K562 (cell line): ENCODE measurements at regions not wholly inside any gene's neighbourhood (a gene's known extent, or its start where the extent isn't known, plus 50 kb on each side); places are given as distances from the start of the nearest gene placed in this dataset.

Source experiments
- ATF6 ChIP-seq: sonication (generic); formaldehyde crosslinking; IDR thresholded peaks from 2 replicates; pipeline ENCODE4 v1.4.0; 2020; ENCODE audit warnings: mild to moderate bottlenecking, missing genetic modification reagents
- E4F1 ChIP-seq: fragments of 250-450 bp; sonication (Bioruptor Pico); IDR thresholded peaks from 2 replicates; pipeline ENCODE4 v1.5.0; 2021; ENCODE audit warnings: mild to moderate bottlenecking, borderline replicate concordance
- PCBP2 ChIP-seq: fragments of 200-400 bp; formaldehyde crosslinking; IDR thresholded peaks from 2 replicates; pipeline ENCODE4 v1.6.1; 2018; ENCODE audit warnings: low read length, low read depth, mild to moderate bottlenecking, moderate library complexity; ENCODE audit not compliant: poor library complexity, severe bottlenecking
- SMAD2 ChIP-seq: fragments of 150-350 bp; IDR thresholded peaks from 2 replicates; pipeline ENCODE4 v1.6.1; 2014; ENCODE audit warnings: low read depth, mild to moderate bottlenecking, low read length
- TEAD4 ChIP-seq, 2 experiments: sonication (generic) in 1 of 2; formaldehyde crosslinking in 1 of 2; IDR thresholded peaks; 2 replicates each; pipeline versions ENCODE4 v1.6.1 to v1.8.0; 2012 to 2022; ENCODE audit warnings: borderline replicate concordance in 1 of 2, inconsistent platforms in 1 of 2, low read length in 1 of 2, mild to moderate bottlenecking in 1 of 2, missing genetic modification reagents in 1 of 2
- XRCC3 ChIP-seq: fragments of 450-650 bp; IDR thresholded peaks from 2 replicates; pipeline ENCODE4 v1.6.1; 2017; ENCODE audit warnings: mild to moderate bottlenecking, moderate library complexity
- ZBTB40 ChIP-seq, 2 experiments: fragments of 450-650 bp in 1 of 2; sonication (generic) in 1 of 2; formaldehyde crosslinking in 1 of 2; IDR thresholded peaks; 2 replicates each; pipeline versions ENCODE4 v1.7.1 to v1.9.0; 2016 to 2022; ENCODE audit warnings: inconsistent platforms in 1 of 2, mild to moderate bottlenecking in 1 of 2, missing genetic modification reagents in 1 of 2
- ZNF280A ChIP-seq: fragments of 450-650 bp; IDR thresholded peaks from 2 replicates; pipeline ENCODE4 v1.6.1; 2018; ENCODE audit warnings: mild to moderate bottlenecking, low read depth; ENCODE audit not compliant: partially characterized antibody
- ZNF431 ChIP-seq: sonication (generic); formaldehyde crosslinking; IDR thresholded peaks from 2 replicates; pipeline ENCODE4 v1.8.0; 2022; ENCODE audit warnings: mild to moderate bottlenecking, missing genetic modification reagents
- ZNF655 ChIP-seq: fragments of 250-450 bp; sonication (Bioruptor Pico); IDR thresholded peaks from 2 replicates; pipeline ENCODE4 v1.5.0; 2021

- TF ChIP-seq E4F1 (CRISPR knock-in tag) (peak; percentile 87), PCBP2 (no peak), SMAD2 (no peak), ZNF655 (CRISPR knock-in tag) (no peak), TEAD4 (IDR thresholded peaks at IDR 0.05; ENCODE audit: low read length) (no peak), TEAD4 (CRISPR knock-in tag; IDR thresholded peaks at IDR 0.05; ENCODE audit: borderline replicate concordance) (no peak), XRCC3 (no peak), ZBTB40 (IDR thresholded peaks at IDR 0.05) (no peak), ZBTB40 (CRISPR knock-in tag; IDR thresholded peaks at IDR 0.05) (no peak), ATF6 (no peak), ZNF431 (CRISPR knock-in tag) (no peak), ZNF280A (no peak)
Measured at GRCh38 chr12:32021346-32021773, 62.1 kb downstream of the RESF1 start (continued).
